ENCODE measurements at regions not wholly inside any gene's neighbourhood (a gene's known extent, or its start where the extent isn't known, plus 50 kb on each side); places are given as distances from the start of the nearest gene placed in this dataset.
"Not testable (repeated sequence)": the region's sequence is repeated elsewhere in the genome, so short reads cannot be mapped to it uniquely, and the experiment has no call there.

GRCh38 chr9:40097992-40098391, 742.5 kb downstream of the SPATA31A1 start:
- DNase-seq (ENCODE audit: low spot score); ATAC-seq; H3K36me3 Mint-ChIP-seq; H3K27me3 Mint-ChIP-seq; H3K4me1 Mint-ChIP-seq (ENCODE audit: low read depth in 2 of 2); H3K9me3 Mint-ChIP-seq; H3K27ac Mint-ChIP-seq; H3K4me3 Mint-ChIP-seq: not testable (repeated sequence)

GRCh38 chr9:40106003-40106782, 750.7 kb downstream of the SPATA31A1 start:
- not testable (repeated sequence) for H3K4me1 Mint-ChIP-seq (ENCODE audit: low read depth in 2 of 2); H3K27me3 Mint-ChIP-seq; H3K36me3 Mint-ChIP-seq; H3K9me3 Mint-ChIP-seq
- peak overlapping the region; percentile 79 to 80 for H3K27ac Mint-ChIP-seq
- peak overlapping the region; percentile 91 for H3K4me3 Mint-ChIP-seq
- DNase-seq (ENCODE audit: low spot score) (peak; percentile 63), ATAC-seq (peak; percentile 67 to 72)

- H3K27me3 Mint-ChIP-seq; H3K27ac Mint-ChIP-seq; DNase-seq (ENCODE audit: low spot score); ATAC-seq; H3K4me1 Mint-ChIP-seq (ENCODE audit: low read depth in 2 of 2); H3K36me3 Mint-ChIP-seq; H3K9me3 Mint-ChIP-seq; H3K4me3 Mint-ChIP-seq: not testable (repeated sequence)
These were observed 751.3 kb downstream of the SPATA31A1 start for GRCh38 chr9:40106783-40107248.

GRCh38 chr9:40107251-40107650, 751.8 kb downstream of the SPATA31A1 start:
- not testable (repeated sequence) for DNase-seq (ENCODE audit: low spot score); H3K4me1 Mint-ChIP-seq (ENCODE audit: low read depth in 2 of 2); H3K27ac Mint-ChIP-seq; H3K9me3 Mint-ChIP-seq; H3K4me3 Mint-ChIP-seq; ATAC-seq; H3K27me3 Mint-ChIP-seq; H3K36me3 Mint-ChIP-seq

- not testable (repeated sequence) for H3K4me1 Mint-ChIP-seq (ENCODE audit: low read depth in 2 of 2); DNase-seq (ENCODE audit: low spot score); H3K27ac Mint-ChIP-seq; H3K4me3 Mint-ChIP-seq; ATAC-seq; H3K9me3 Mint-ChIP-seq; H3K36me3 Mint-ChIP-seq; H3K27me3 Mint-ChIP-seq
These were observed 753.0 kb downstream of the SPATA31A1 start for GRCh38 chr9:40108465-40108864.

- H3K4me3 Mint-ChIP-seq, H3K27me3 Mint-ChIP-seq: not testable (repeated sequence)
These were observed 755.3 kb downstream of the SPATA31A1 start for GRCh38 chr9:40110751-40111150.

GRCh38 chr9:40111571-40111970, 756.1 kb downstream of the SPATA31A1 start:
- not testable (repeated sequence) for H3K4me1 Mint-ChIP-seq (ENCODE audit: low read depth in 2 of 2); ATAC-seq; H3K36me3 Mint-ChIP-seq; H3K4me3 Mint-ChIP-seq; H3K9me3 Mint-ChIP-seq; H3K27me3 Mint-ChIP-seq; H3K27ac Mint-ChIP-seq; DNase-seq (ENCODE audit: low spot score)

More at GRCh38 chr9:40110751-40111150, 755.3 kb downstream of the SPATA31A1 start:
- H3K4me1 Mint-ChIP-seq (ENCODE audit: low read depth in 2 of 2); DNase-seq (ENCODE audit: low spot score); H3K9me3 Mint-ChIP-seq; ATAC-seq; H3K27ac Mint-ChIP-seq; H3K36me3 Mint-ChIP-seq: not testable (repeated sequence)

GRCh38 chr9:40130598-40130997, 775.1 kb downstream of the SPATA31A1 start:
- H3K36me3 Mint-ChIP-seq; H3K4me3 Mint-ChIP-seq; H3K27me3 Mint-ChIP-seq; H3K4me1 Mint-ChIP-seq (ENCODE audit: low read depth in 2 of 2); ATAC-seq; H3K9me3 Mint-ChIP-seq; DNase-seq (ENCODE audit: low spot score); H3K27ac Mint-ChIP-seq: not testable (repeated sequence)

- H3K27ac Mint-ChIP-seq; ATAC-seq; DNase-seq (ENCODE audit: low spot score); H3K36me3 Mint-ChIP-seq; H3K9me3 Mint-ChIP-seq; H3K4me1 Mint-ChIP-seq (ENCODE audit: low read depth in 2 of 2); H3K27me3 Mint-ChIP-seq; H3K4me3 Mint-ChIP-seq: not testable (repeated sequence)
These were observed 813.7 kb downstream of the SPATA31A1 start for GRCh38 chr9:40169204-40169603.

- DNase-seq (ENCODE audit: low spot score); H3K27me3 Mint-ChIP-seq; H3K4me3 Mint-ChIP-seq; H3K36me3 Mint-ChIP-seq; H3K27ac Mint-ChIP-seq; ATAC-seq; H3K9me3 Mint-ChIP-seq; H3K4me1 Mint-ChIP-seq (ENCODE audit: low read depth in 2 of 2): not testable (repeated sequence)
These were observed 817.8 kb downstream of the SPATA31A1 start for GRCh38 chr9:40173316-40173715.

- H3K4me3 Mint-ChIP-seq; H3K4me1 Mint-ChIP-seq (ENCODE audit: low read depth in 2 of 2); DNase-seq (ENCODE audit: low spot score); ATAC-seq; H3K27ac Mint-ChIP-seq; H3K9me3 Mint-ChIP-seq; H3K36me3 Mint-ChIP-seq; H3K27me3 Mint-ChIP-seq: not testable (repeated sequence)
These were observed 818.6 kb downstream of the SPATA31A1 start for GRCh38 chr9:40174035-40174434.

- not testable (repeated sequence) for H3K27me3 Mint-ChIP-seq; H3K27ac Mint-ChIP-seq; DNase-seq (ENCODE audit: low spot score); ATAC-seq; H3K4me3 Mint-ChIP-seq; H3K4me1 Mint-ChIP-seq (ENCODE audit: low read depth in 2 of 2); H3K9me3 Mint-ChIP-seq; H3K36me3 Mint-ChIP-seq
These were observed 821.9 kb downstream of the SPATA31A1 start for GRCh38 chr9:40177403-40177802.

GRCh38 chr9:40191403-40191802, 835.9 kb downstream of the SPATA31A1 start:
- H3K4me1 Mint-ChIP-seq (ENCODE audit: low read depth in 2 of 2); H3K4me3 Mint-ChIP-seq; DNase-seq (ENCODE audit: low spot score); H3K36me3 Mint-ChIP-seq; H3K27ac Mint-ChIP-seq; H3K27me3 Mint-ChIP-seq; ATAC-seq; H3K9me3 Mint-ChIP-seq: not testable (repeated sequence)

- not testable (repeated sequence) for H3K27ac Mint-ChIP-seq; H3K36me3 Mint-ChIP-seq; H3K27me3 Mint-ChIP-seq; H3K4me3 Mint-ChIP-seq; DNase-seq (ENCODE audit: low spot score); H3K4me1 Mint-ChIP-seq (ENCODE audit: low read depth in 2 of 2); H3K9me3 Mint-ChIP-seq; ATAC-seq
These were observed 836.7 kb downstream of the SPATA31A1 start for GRCh38 chr9:40192162-40192561.

All from natural killer cell treated with Interleukin-12 subunit alpha and Interleukin-12 subunit beta and Interleukin-15 and Interleukin-18, amount 100 ng/mL, for 72 hours (primary cell).